Liver (tissue), 8 donors: ENCODE measurements at regions not wholly inside any gene's neighbourhood (a gene's known extent, or its start where the extent isn't known, plus 50 kb on each side); places are given as distances from the start of the nearest gene placed in this dataset.

Source experiments
- DNase-seq: peaks from one replicate; pipeline ENCODE4 v3.0.0-alpha.2; 2017; ENCODE audit warnings: low spot score
- H3K27ac ChIP-seq, 2 donors: one replicate each; pipeline ENCODE4 v1.7.0; 2013; ENCODE audit warnings: inconsistent platforms in 2 of 2, low read length in 2 of 2, control low read depth in 1 of 2, low read depth in 1 of 2, mild to moderate bottlenecking in 1 of 2
- H3K27me3 ChIP-seq, 4 donors: one replicate each; pipeline versions ENCODE4 v1.6.1 to v1.7.0; 2013; ENCODE audit warnings: low read length in 3 of 4, inconsistent platforms in 1 of 4, mild to moderate bottlenecking in 1 of 4, moderate library complexity in 1 of 4; ENCODE audit not compliant: control insufficient read depth in 4 of 4, insufficient read depth in 4 of 4
- H3K36me3 ChIP-seq, 4 donors: one replicate each; pipeline versions ENCODE4 v1.6.1 to v1.7.0; 2013; ENCODE audit warnings: low read length in 3 of 4, mild to moderate bottlenecking in 3 of 4, low read depth in 1 of 4, moderate library complexity in 1 of 4; ENCODE audit not compliant: control insufficient read depth in 4 of 4, insufficient read depth in 3 of 4
- H3K4me1 ChIP-seq, 4 donors: one replicate each; pipeline versions ENCODE4 v1.6.1 to v1.7.0; 2013; ENCODE audit warnings: low read length in 3 of 4, mild to moderate bottlenecking in 3 of 4, moderate library complexity in 1 of 4; ENCODE audit not compliant: control insufficient read depth in 4 of 4, insufficient read depth in 4 of 4
- H3K4me3 ChIP-seq, 3 donors: one replicate each; pipeline versions ENCODE4 v1.6.1 to v1.7.0; 2013; ENCODE audit warnings: low read length in 3 of 3, control low read depth in 1 of 3, low read depth in 1 of 3, mild to moderate bottlenecking in 1 of 3
- H3K9ac ChIP-seq, 2 donors: one replicate each; pipeline ENCODE4 v1.7.0; 2013; ENCODE audit warnings: low read length in 2 of 2, mild to moderate bottlenecking in 2 of 2, moderate library complexity in 2 of 2, control low read depth in 1 of 2, low read depth in 1 of 2
- H3K9me3 ChIP-seq, 4 donors: one replicate each; pipeline versions ENCODE4 v1.6.1 to v1.7.0; 2013; ENCODE audit warnings: low read length in 3 of 4; ENCODE audit not compliant: control insufficient read depth in 4 of 4
- FOXA1 ChIP-seq: IDR thresholded peaks from 2 replicates; pipeline ENCODE4 v1.6.1; 2016; ENCODE audit warnings: antibody characterized with exemption
- FOXA2 ChIP-seq: IDR thresholded peaks from 2 replicates; pipeline ENCODE4 v1.6.1; 2016; ENCODE audit warnings: antibody characterized with exemption
- HNF4A ChIP-seq, 2 donors: conservative IDR thresholded peaks; 2 replicates each; pipeline ENCODE4 v1.6.1; 2016; ENCODE audit warnings: antibody characterized with exemption in 2 of 2, mild to moderate bottlenecking in 2 of 2
- HNF4G ChIP-seq: IDR thresholded peaks from 2 replicates; pipeline ENCODE4 v1.6.1; 2016; ENCODE audit warnings: antibody characterized with exemption
- JUND ChIP-seq, 2 donors: IDR thresholded peaks; 2 replicates each; pipeline ENCODE4 v1.6.1; 2016; ENCODE audit warnings: antibody characterized with exemption in 2 of 2
- MAX ChIP-seq: IDR thresholded peaks from 2 replicates; pipeline ENCODE4 v1.6.1; 2016; ENCODE audit warnings: antibody characterized with exemption
- REST ChIP-seq: IDR thresholded peaks from 2 replicates; pipeline ENCODE4 v1.6.1; 2016; ENCODE audit warnings: antibody characterized with exemption, mild to moderate bottlenecking
- SP1 ChIP-seq: IDR thresholded peaks from 2 replicates; pipeline ENCODE4 v1.6.1; 2018; ENCODE audit warnings: antibody characterized with exemption, mild to moderate bottlenecking
- TAF1 ChIP-seq: conservative IDR thresholded peaks from 2 replicates; pipeline ENCODE4 v1.6.1; 2016; ENCODE audit warnings: antibody characterized with exemption, mild to moderate bottlenecking
- YY1 ChIP-seq: IDR thresholded peaks from 2 replicates; pipeline ENCODE4 v1.6.1; 2016; ENCODE audit warnings: antibody characterized with exemption, mild to moderate bottlenecking
- WGBS: extraction: QIAGEN DNeasy Blood & Tissue Kit; methylation state at CpG from one replicate; pipeline ENCODE4 v1.1.7; 2013; 5-methylcytosine and 5-hydroxymethylcytosine counted together
- TF ChIP-seq, protein P1 (sequence below): IDR thresholded peaks from 2 replicates; pipeline ENCODE4 v1.6.1; 2016; ENCODE audit warnings: antibody characterized with exemption
- TF ChIP-seq, protein P2 (sequence below): IDR thresholded peaks from 2 replicates; pipeline ENCODE4 v1.6.1; 2016; ENCODE audit warnings: antibody characterized with exemption
- TF ChIP-seq, protein P3 (sequence below): fragments of 150-350 bp; IDR thresholded peaks from 2 replicates; pipeline ENCODE4 v1.5.1; 2017; ENCODE audit warnings: improper control_type of control experiment, low read depth, low read length; ENCODE audit not compliant: missing input control
- donor health status: healthy.
- donor health status: healthy.
- donor health status: healthy.
- donor health status: healthy.
- donor health status: healthy.

DNA sequence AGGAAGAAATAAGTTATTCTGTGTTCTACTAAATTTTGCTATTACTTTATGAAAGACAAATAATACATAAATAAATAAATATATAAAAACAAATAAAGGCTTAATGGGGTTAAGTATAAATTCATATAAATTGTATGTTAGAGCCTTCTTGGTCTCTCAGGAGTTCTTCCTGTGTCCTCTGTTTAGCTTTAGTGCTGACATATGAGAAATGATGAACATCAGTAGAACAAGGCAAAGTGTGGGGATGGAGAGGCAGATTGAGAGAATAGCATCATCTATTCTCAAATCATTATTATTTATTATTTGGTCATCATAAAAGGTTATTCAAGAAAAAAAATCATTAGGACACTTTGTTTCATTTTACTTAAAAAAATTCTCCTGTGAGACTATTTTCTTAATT is 468.1 kb upstream of the CHST9 start:
- H3K9ac ChIP-seq, result no peak overlapping the region
- no peak overlapping the region for H3K4me3 ChIP-seq
- no peak for DNase-seq
- no peaks in the 10 kb centered on the region for H3K27me3 ChIP-seq
- H3K9me3 ChIP-seq, result no peaks in the 10 kb centered on the region
- TF ChIP-seq HNF4A (conservative IDR thresholded peaks at IDR 0.05), result no peak
- TF ChIP-seq HNF4G, result no peak
- no peak for TF ChIP-seq MAX
- TF ChIP-seq, protein P1, sequence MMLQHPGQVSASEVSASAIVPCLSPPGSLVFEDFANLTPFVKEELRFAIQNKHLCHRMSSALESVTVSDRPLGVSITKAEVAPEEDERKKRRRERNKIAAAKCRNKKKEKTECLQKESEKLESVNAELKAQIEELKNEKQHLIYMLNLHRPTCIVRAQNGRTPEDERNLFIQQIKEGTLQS, result no peak
- TF ChIP-seq, protein P2, sequence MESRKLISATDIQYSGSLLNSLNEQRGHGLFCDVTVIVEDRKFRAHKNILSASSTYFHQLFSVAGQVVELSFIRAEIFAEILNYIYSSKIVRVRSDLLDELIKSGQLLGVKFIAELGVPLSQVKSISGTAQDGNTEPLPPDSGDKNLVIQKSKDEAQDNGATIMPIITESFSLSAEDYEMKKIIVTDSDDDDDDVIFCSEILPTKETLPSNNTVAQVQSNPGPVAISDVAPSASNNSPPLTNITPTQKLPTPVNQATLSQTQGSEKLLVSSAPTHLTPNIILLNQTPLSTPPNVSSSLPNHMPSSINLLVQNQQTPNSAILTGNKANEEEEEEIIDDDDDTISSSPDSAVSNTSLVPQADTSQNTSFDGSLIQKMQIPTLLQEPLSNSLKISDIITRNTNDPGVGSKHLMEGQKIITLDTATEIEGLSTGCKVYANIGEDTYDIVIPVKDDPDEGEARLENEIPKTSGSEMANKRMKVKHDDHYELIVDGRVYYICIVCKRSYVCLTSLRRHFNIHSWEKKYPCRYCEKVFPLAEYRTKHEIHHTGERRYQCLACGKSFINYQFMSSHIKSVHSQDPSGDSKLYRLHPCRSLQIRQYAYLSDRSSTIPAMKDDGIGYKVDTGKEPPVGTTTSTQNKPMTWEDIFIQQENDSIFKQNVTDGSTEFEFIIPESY, result no peak
- no peak for TF ChIP-seq FOXA2
- TF ChIP-seq TAF1, result no peak
- TF ChIP-seq FOXA1, result no peak
- TF ChIP-seq REST, result no peak
- no peak for TF ChIP-seq JUND (IDR thresholded peaks at IDR 0.05)
- no peaks in the 10 kb centered on the region for H3K4me1 ChIP-seq
- H3K27ac ChIP-seq, result no peak overlapping the region
- no peaks in the 10 kb centered on the region for H3K36me3 ChIP-seq

GRCh38 chr18:27652480-27653121 is 467.5 kb upstream of the CHST9 start:
- H3K4me3 ChIP-seq, result no peak overlapping the region
- TF ChIP-seq YY1 (no peak), MAX (no peak)
- no peaks in the 10 kb centered on the region for H3K27me3 ChIP-seq
- no peaks in the 10 kb centered on the region for H3K9me3 ChIP-seq
- H3K27ac ChIP-seq, result no peak overlapping the region
- H3K36me3 ChIP-seq, result no peaks in the 10 kb centered on the region
- 64% methylated on average over 2 of the region's 2 CpGs for WGBS
- DNase-seq, result no peak
- H3K4me1 ChIP-seq, result no peaks in the 10 kb centered on the region
- no peak overlapping the region for H3K9ac ChIP-seq

GRCh38 chr18:27649621-27650020 is 464.5 kb upstream of the CHST9 start:
- no peaks in the 10 kb centered on the region for H3K4me1 ChIP-seq
- no peak overlapping the region for H3K4me3 ChIP-seq
- H3K36me3 ChIP-seq, result no peaks in the 10 kb centered on the region
- no peaks in the 10 kb centered on the region for H3K27me3 ChIP-seq
- no peak for DNase-seq
- no peak overlapping the region for H3K9ac ChIP-seq
- WGBS, result 91% methylated on average over 3 of the region's 3 CpGs
- no peak overlapping the region for H3K27ac ChIP-seq
- H3K9me3 ChIP-seq, result no peaks in the 10 kb centered on the region
- no peak for TF ChIP-seq MAX
- TF ChIP-seq FOXA1, result no peak
- TF ChIP-seq, protein P1, result no peak
- TF ChIP-seq, protein P3, sequence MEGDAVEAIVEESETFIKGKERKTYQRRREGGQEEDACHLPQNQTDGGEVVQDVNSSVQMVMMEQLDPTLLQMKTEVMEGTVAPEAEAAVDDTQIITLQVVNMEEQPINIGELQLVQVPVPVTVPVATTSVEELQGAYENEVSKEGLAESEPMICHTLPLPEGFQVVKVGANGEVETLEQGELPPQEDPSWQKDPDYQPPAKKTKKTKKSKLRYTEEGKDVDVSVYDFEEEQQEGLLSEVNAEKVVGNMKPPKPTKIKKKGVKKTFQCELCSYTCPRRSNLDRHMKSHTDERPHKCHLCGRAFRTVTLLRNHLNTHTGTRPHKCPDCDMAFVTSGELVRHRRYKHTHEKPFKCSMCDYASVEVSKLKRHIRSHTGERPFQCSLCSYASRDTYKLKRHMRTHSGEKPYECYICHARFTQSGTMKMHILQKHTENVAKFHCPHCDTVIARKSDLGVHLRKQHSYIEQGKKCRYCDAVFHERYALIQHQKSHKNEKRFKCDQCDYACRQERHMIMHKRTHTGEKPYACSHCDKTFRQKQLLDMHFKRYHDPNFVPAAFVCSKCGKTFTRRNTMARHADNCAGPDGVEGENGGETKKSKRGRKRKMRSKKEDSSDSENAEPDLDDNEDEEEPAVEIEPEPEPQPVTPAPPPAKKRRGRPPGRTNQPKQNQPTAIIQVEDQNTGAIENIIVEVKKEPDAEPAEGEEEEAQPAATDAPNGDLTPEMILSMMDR, result no peak
- no peak for TF ChIP-seq HNF4A (conservative IDR thresholded peaks at IDR 0.05)
- no peak for TF ChIP-seq FOXA2
- TF ChIP-seq REST, result no peak
- no peak for TF ChIP-seq SP1
- TF ChIP-seq TAF1, result no peak
